Natural killer cell (primary cell): ENCODE measurements at regions not wholly inside any gene's neighbourhood (a gene's known extent, or its start where the extent isn't known, plus 50 kb on each side); places are given as distances from the start of the nearest gene placed in this dataset.

Experiments used
- ATAC-seq, 3 donors: fragments of 150-1000 bp in 2 of 3; fragments of 200-7000 bp in 1 of 3; cut with Tn5 transposase; 1 replicate in 1 of 3; 2 replicates in 2 of 3; pipeline ENCODE4 v1.10.0; 2021; ENCODE audit warnings: mild to moderate bottlenecking in 2 of 3, moderate library complexity in 2 of 3
- DNase-seq, 2 donors: peaks; one replicate each; pipeline versions ENCODE4 v3.0.0 to v3.0.0-alpha.2; 2013 to 2021; ENCODE audit warnings: mixed read lengths in 1 of 2
- H3K27ac ChIP-seq: one replicate; pipeline ENCODE4 v1.5.1; 2013; ENCODE audit warnings: mild to moderate bottlenecking, low read length
- H3K27me3 ChIP-seq: one replicate; pipeline ENCODE4 v1.6.1; 2013; ENCODE audit warnings: low read length; ENCODE audit not compliant: control insufficient read depth, insufficient read depth
- H3K36me3 ChIP-seq: one replicate; pipeline ENCODE4 v1.6.1; 2013; ENCODE audit warnings: low read length; ENCODE audit not compliant: control insufficient read depth, insufficient read depth
- H3K4me1 ChIP-seq: one replicate; pipeline ENCODE4 v1.6.1; 2013; ENCODE audit warnings: low read length; ENCODE audit not compliant: control insufficient read depth, insufficient read depth
- H3K4me3 ChIP-seq: one replicate; pipeline ENCODE4 v1.5.1; 2013; ENCODE audit warnings: low read length
- H3K9me3 ChIP-seq: one replicate; pipeline ENCODE4 v1.6.1; 2013; ENCODE audit warnings: low read length; ENCODE audit not compliant: control insufficient read depth, insufficient read depth
- H3K27ac Mint-ChIP-seq, 2 donors: one replicate each; pipeline ENCODE4 v1.8.0; 2022; ENCODE audit warnings: mild to moderate bottlenecking in 2 of 2, mixed read lengths in 2 of 2, moderate library complexity in 1 of 2
- H3K27me3 Mint-ChIP-seq, 2 donors: one replicate each; pipeline ENCODE4 v1.8.0; 2022; ENCODE audit warnings: low read depth in 2 of 2, mixed read lengths in 2 of 2
- H3K36me3 Mint-ChIP-seq: one replicate; pipeline ENCODE4 v1.8.0; 2022; ENCODE audit warnings: mixed read lengths
- H3K4me1 Mint-ChIP-seq, 2 donors: one replicate each; pipeline ENCODE4 v1.8.0; 2022; ENCODE audit warnings: mixed read lengths in 2 of 2
- H3K4me3 Mint-ChIP-seq: one replicate; pipeline ENCODE4 v1.8.0; 2022; ENCODE audit warnings: mild to moderate bottlenecking, moderate library complexity, mixed read lengths
- H3K9me3 Mint-ChIP-seq, 2 donors: one replicate each; pipeline ENCODE4 v1.8.0; 2022; ENCODE audit warnings: mixed read lengths in 2 of 2
- CTCF ChIP-seq: fragments of 200-600 bp; IDR thresholded peaks from one replicate; pipeline ENCODE4 v1.8.0; 2022; ENCODE audit warnings: antibody characterized with exemption
- WGBS: methylation state at CpG from one replicate; pipeline ENCODE4 v1.1.7; 2013; ENCODE audit warnings: missing lambda C conversion rate; ENCODE audit not compliant: insufficient coverage; 5-methylcytosine and 5-hydroxymethylcytosine counted together
- intact Hi-C: fragments of 100-400 bp; cut with micrococcal nuclease; formaldehyde crosslinking; loops from one replicate; pipeline ENCODE4 v1.14.2; 2022

GRCh38 chr4:180156684-180157083 is 2086.5 kb upstream of the TENM3 start:
- H3K4me3 Mint-ChIP-seq = no peak overlapping the region
- Histone ChIP-seq H3K27me3 (no peaks in the 10 kb centered on the region), H3K4me1 (no peaks in the 10 kb centered on the region), H3K27ac (no peak overlapping the region), H3K4me3 (no peak overlapping the region), H3K9me3 (no peaks in the 10 kb centered on the region), H3K36me3 (no peaks in the 10 kb centered on the region)
- no peak overlapping the region for H3K27ac Mint-ChIP-seq
- TF ChIP-seq CTCF = no peak
- intact Hi-C loops = no loop called here
- no peak for ATAC-seq
- H3K36me3 Mint-ChIP-seq = peaks cover 4% of the 10 kb centered on the region
- no CpG with 5 or more reads among the region's 1 CpG for WGBS
- no peaks in the 10 kb centered on the region for H3K27me3 Mint-ChIP-seq
- no peak for DNase-seq
- no peaks in the 10 kb centered on the region for H3K4me1 Mint-ChIP-seq
- peaks cover 2 to 8% of the 10 kb centered on the region in 2 donors for H3K9me3 Mint-ChIP-seq

- Histone ChIP-seq H3K9me3 (no peaks in the 10 kb centered on the region), H3K4me3 (no peak overlapping the region), H3K36me3 (no peaks in the 10 kb centered on the region), H3K4me1 (no peaks in the 10 kb centered on the region), H3K27ac (no peak overlapping the region), H3K27me3 (no peaks in the 10 kb centered on the region)
- WGBS = 85% methylated on average over 6 of the region's 8 CpGs
- Mint-ChIP-seq H3K27me3 (no peaks in the 10 kb centered on the region), H3K4me3 (no peak overlapping the region), H3K36me3 (no peaks in the 10 kb centered on the region), H3K4me1 (no peaks in the 10 kb centered on the region), H3K27ac (no peak overlapping the region), H3K9me3 (peaks cover 2 to 8% of the 10 kb centered on the region in 2 donors)
- DNase-seq = no peak
- ATAC-seq = no peak
- no peak for TF ChIP-seq CTCF
- intact Hi-C loops = no loop called here
Measured at GRCh38 chr4:180160195-180160983, 2082.8 kb upstream of the TENM3 start.

- Histone ChIP-seq H3K36me3 (no peaks in the 10 kb centered on the region), H3K4me3 (no peak overlapping the region), H3K4me1 (no peaks in the 10 kb centered on the region), H3K27me3 (no peaks in the 10 kb centered on the region), H3K27ac (no peak overlapping the region), H3K9me3 (no peaks in the 10 kb centered on the region)
- Mint-ChIP-seq H3K36me3 (no peaks in the 10 kb centered on the region), H3K9me3 (peaks cover 9 to 11% of the 10 kb centered on the region in 2 donors), H3K4me1 (no peaks in the 10 kb centered on the region), H3K27ac (no peak overlapping the region), H3K27me3 (no peaks in the 10 kb centered on the region), H3K4me3 (no peak overlapping the region)
- no peak for TF ChIP-seq CTCF
- no peak for DNase-seq
- intact Hi-C loops = no loop called here
- no CpG with 5 or more reads among the region's 2 CpGs for WGBS
- ATAC-seq = no peak
Measured at GRCh38 chr4:180164799-180165198, 2078.4 kb upstream of the TENM3 start.

GRCh38 chr4:180169394-180169793 is 2073.8 kb upstream of the TENM3 start:
- H3K4me3 ChIP-seq = no peak overlapping the region
- no peak for DNase-seq
- intact Hi-C loops = no loop called here
- no peaks in the 10 kb centered on the region for H3K36me3 Mint-ChIP-seq
- H3K27ac ChIP-seq = no peak overlapping the region
- no peaks in the 10 kb centered on the region for H3K4me1 ChIP-seq
- no peak overlapping the region for H3K4me3 Mint-ChIP-seq
- no peaks in the 10 kb centered on the region for H3K4me1 Mint-ChIP-seq
- H3K27me3 ChIP-seq = no peaks in the 10 kb centered on the region
- ATAC-seq = no peak
- no peaks in the 10 kb centered on the region for H3K9me3 ChIP-seq
- H3K27me3 Mint-ChIP-seq = no peaks in the 10 kb centered on the region
- no peak for TF ChIP-seq CTCF
- H3K36me3 ChIP-seq = no peaks in the 10 kb centered on the region
- WGBS = 34% methylated on average over 3 of the region's 3 CpGs
- H3K27ac Mint-ChIP-seq = no peak overlapping the region
- peaks cover 11 to 16% of the 10 kb centered on the region in 2 donors for H3K9me3 Mint-ChIP-seq
